A673 (cell line): ENCODE measurements at regions not wholly inside any gene's neighbourhood (a gene's known extent, or its start where the extent isn't known, plus 50 kb on each side); places are given as distances from the start of the nearest gene placed in this dataset.

Experiments
- BruUV-seq: library from RNA; stranded (reverse); fragments of 400-500 nt; replicated peaks from 2 replicates; lab custom pipeline; 2021; lab: Mats Ljungman, UMichigan
- CTCF ChIA-PET: fragments of 300-600 bp; sonication (Branson Sonifier 250); formaldehyde crosslinking; loops from one replicate; lab custom pipeline; 2022; ENCODE audit warnings: antibody characterized with exemption; lab: Charles Lee
- POLR2A ChIA-PET: fragments of 300-600 bp; sonication (Branson Sonifier 250); formaldehyde crosslinking; loops from one replicate; lab custom pipeline; 2022; ENCODE audit warnings: antibody characterized with exemption; ENCODE audit not compliant: low non-redundant PET; lab: Charles Lee
- DNase-seq: peaks from one replicate; pipeline ENCODE4 v3.0.0-alpha.2; 2015; ENCODE audit warnings: low spot score
- H3K27ac ChIP-seq: fragments of 200-600 bp; sonication (generic); 2 replicates; pipeline ENCODE4 v1.5.1; 2016; ENCODE audit warnings: mixed run types, low read depth, mild to moderate bottlenecking, mixed read lengths, antibody characterized with exemption, low read length; ENCODE audit not compliant: poor library complexity, severe bottlenecking
- H3K27me3 ChIP-seq: fragments of 200-600 bp; sonication (generic); replicated peaks from 2 replicates; pipeline ENCODE4 v1.6.1; 2017; ENCODE audit warnings: mixed run types, low read depth, mild to moderate bottlenecking, mixed read lengths, antibody characterized with exemption, low read length; ENCODE audit not compliant: insufficient read depth, poor library complexity
- H3K36me3 ChIP-seq: fragments of 200-600 bp; sonication (generic); 2 replicates; pipeline ENCODE4 v1.6.1; 2016; ENCODE audit warnings: mixed run types, mild to moderate bottlenecking, mixed read lengths, antibody characterized with exemption, low read length; ENCODE audit not compliant: insufficient read depth, poor library complexity, severe bottlenecking
- H3K4me1 ChIP-seq: fragments of 200-600 bp; sonication (generic); 2 replicates; pipeline ENCODE4 v1.6.1; 2017; ENCODE audit warnings: mixed run types, mild to moderate bottlenecking, mixed read lengths, antibody characterized with exemption, low read length; ENCODE audit not compliant: insufficient read depth, poor library complexity, severe bottlenecking
- H3K4me3 ChIP-seq: fragments of 200-600 bp; sonication (generic); 2 replicates; pipeline ENCODE4 v1.5.1; 2016; ENCODE audit warnings: low read depth, mixed run types, mild to moderate bottlenecking, mixed read lengths, low read length; ENCODE audit not compliant: poor library complexity, severe bottlenecking
- H3K9me3 ChIP-seq: fragments of 200-600 bp; sonication (generic); 2 replicates; pipeline ENCODE4 v1.6.1; 2016; ENCODE audit warnings: mixed run types, low read depth, mild to moderate bottlenecking, mixed read lengths, antibody characterized with exemption, low read length; ENCODE audit not compliant: poor library complexity, severe bottlenecking
- CTCF ChIP-seq: fragments of 300-800, 200-600 bp; sonication (generic); conservative IDR thresholded peaks from 2 replicates; pipeline ENCODE4 v1.5.1; 2017; ENCODE audit warnings: low read depth, mild to moderate bottlenecking, antibody characterized with exemption, low read length, moderate library complexity, mixed read lengths
- EZH2 ChIP-seq: fragments of 200-600 bp; sonication (generic); IDR thresholded peaks from 2 replicates; pipeline ENCODE4 v1.6.1; 2017; ENCODE audit warnings: borderline replicate concordance, low read depth, mild to moderate bottlenecking, mixed read lengths, antibody characterized with exemption, low read length; ENCODE audit not compliant: poor library complexity, severe bottlenecking
- intact Hi-C: fragments of 100-400 bp; cut with micrococcal nuclease; formaldehyde crosslinking; loops from one replicate; pipeline ENCODE4 v1.10.0; 2022; ENCODE audit not compliant: unreplicated experiment

- CTCF ChIA-PET = interaction anchor here (0.7 kb wide), 1 partner anchor 16 kb away, joined by 3 read pairs; no protein-coding TSS in a partner anchor
- no peak overlapping the region for H3K4me3 ChIP-seq
- DNase-seq = no peak
- no peak overlapping the region for H3K27ac ChIP-seq
- POLR2A ChIA-PET = no interaction called here
- BruUV-seq = no TSS peak
- intact Hi-C loops = no loop called here
- H3K27me3 ChIP-seq = no peaks in the 10 kb centered on the region
- no peaks in the 10 kb centered on the region for H3K9me3 ChIP-seq
- H3K4me1 ChIP-seq = no peaks in the 10 kb centered on the region
- no peaks in the 10 kb centered on the region for H3K36me3 ChIP-seq
- TF ChIP-seq EZH2 (no peak), CTCF (no peak)
These were observed 310.0 kb downstream of the ADAMTS20 start for GRCh38 chr12:43241986-43242385.

GRCh38 chr12:43238281-43238680 lies 313.7 kb downstream of the ADAMTS20 start:
- Histone ChIP-seq H3K27me3 (no peaks in the 10 kb centered on the region), H3K27ac (no peak overlapping the region), H3K36me3 (no peaks in the 10 kb centered on the region), H3K4me1 (no peaks in the 10 kb centered on the region), H3K4me3 (no peak overlapping the region), H3K9me3 (no peaks in the 10 kb centered on the region)
- intact Hi-C loops = loop anchor here (5.0 kb wide), 1 partner anchor 36 kb away; no protein-coding TSS in a partner anchor
- no peak for DNase-seq
- TF ChIP-seq CTCF (no peak), EZH2 (no peak)
- ChIA-PET CTCF (no interaction called here), POLR2A (no interaction called here)
- no TSS peak for BruUV-seq

DNA sequence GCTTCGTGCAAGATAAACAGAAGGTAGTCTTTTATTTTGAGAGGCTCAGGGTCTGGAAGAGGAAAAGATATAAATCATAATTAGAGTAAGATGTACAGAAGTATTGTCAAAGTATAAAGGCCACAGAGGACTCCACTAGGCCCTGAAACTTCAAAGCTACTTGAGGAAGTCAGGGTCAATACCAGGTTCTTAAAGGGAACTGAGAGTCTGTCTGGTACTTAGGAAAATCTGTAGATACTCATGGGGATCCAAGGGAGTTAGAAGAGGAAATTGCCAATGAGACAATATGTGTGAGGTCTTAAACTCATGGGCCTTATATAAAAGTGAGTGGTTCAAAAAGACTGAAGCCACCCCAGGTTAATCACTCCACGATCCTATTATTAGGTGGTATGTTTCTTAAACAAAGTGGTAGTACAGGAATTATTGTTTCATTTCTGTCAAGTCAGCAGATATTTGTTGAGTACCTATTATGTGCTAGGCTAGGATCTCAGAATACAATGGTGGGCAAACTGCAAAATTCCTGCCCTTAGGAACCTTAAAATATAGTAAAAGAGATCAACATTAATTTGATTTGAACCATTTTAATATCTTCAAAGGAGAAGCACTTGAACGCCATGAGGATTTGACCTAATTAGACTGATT lies 314.6 kb downstream of the ADAMTS20 start:
- Histone ChIP-seq H3K4me1 (no peaks in the 10 kb centered on the region), H3K9me3 (no peaks in the 10 kb centered on the region), H3K27me3 (no peaks in the 10 kb centered on the region), H3K36me3 (no peaks in the 10 kb centered on the region), H3K4me3 (no peak overlapping the region), H3K27ac (no peak overlapping the region)
- no TSS peak for BruUV-seq
- no peak for TF ChIP-seq CTCF
- no peak for TF ChIP-seq EZH2
- no peak for DNase-seq
- intact Hi-C loops = loop anchor here (5.0 kb wide), 1 partner anchor 35 kb away; no protein-coding TSS in a partner anchor
- ChIA-PET CTCF (no interaction called here), POLR2A (no interaction called here)
